HEK293T (cell line): ENCODE measurements at regions not wholly inside any gene's neighbourhood (a gene's known extent, or its start where the extent isn't known, plus 50 kb on each side); places are given as distances from the start of the nearest gene placed in this dataset.

Source experiments
- CTCF ChIA-PET: fragments of 350-600 bp; formaldehyde crosslinking; extraction: SDS; loops from one replicate; lab custom pipeline; 2021; ENCODE audit warnings: antibody characterized with exemption, inconsistent platforms; lab: Yijun Ruan, JAX
- POLR2A ChIA-PET: fragments of 350-600 bp; formaldehyde crosslinking; extraction: SDS; loops from one replicate; lab custom pipeline; 2020; ENCODE audit warnings: antibody characterized with exemption, inconsistent platforms; lab: Yijun Ruan, JAX
- DNase-seq: peaks from one replicate; pipeline ENCODE4 v3.0.0; 2012; ENCODE audit warnings: mixed read lengths; ENCODE audit errors: extremely low spot score
- ARNT ChIP-seq: fragments of 450-650 bp; IDR thresholded peaks from 2 replicates; pipeline ENCODE4 v1.6.1; 2017; ENCODE audit warnings: mild to moderate bottlenecking
- BHLHE40 ChIP-seq: fragments of 450-650 bp; IDR thresholded peaks from 2 replicates; pipeline ENCODE4 v1.6.1; 2016; ENCODE audit warnings: mild to moderate bottlenecking, moderate library complexity, borderline replicate concordance
- CTBP1 ChIP-seq: fragments of 450-650 bp; IDR thresholded peaks from 2 replicates; pipeline ENCODE4 v1.6.1; 2016; ENCODE audit warnings: borderline replicate concordance
- ELF4 ChIP-seq: fragments of 450-650 bp; IDR thresholded peaks from 2 replicates; pipeline ENCODE4 v1.6.1; 2017; ENCODE audit warnings: antibody characterized with exemption
- FOXA1 ChIP-seq: fragments of 450-650 bp; IDR thresholded peaks from 2 replicates; pipeline ENCODE4 v1.6.1; 2016; ENCODE audit warnings: mild to moderate bottlenecking
- FOXK2 ChIP-seq: fragments of 450-650 bp; IDR thresholded peaks from 2 replicates; pipeline ENCODE4 v1.6.1; 2016; ENCODE audit warnings: mild to moderate bottlenecking
- FOXM1 ChIP-seq: fragments of 450-650 bp; IDR thresholded peaks from 2 replicates; pipeline ENCODE4 v1.6.1; 2017; ENCODE audit warnings: mild to moderate bottlenecking, borderline replicate concordance
- HDGF ChIP-seq: fragments of 450-650 bp; IDR thresholded peaks from 2 replicates; pipeline ENCODE4 v1.6.1; 2017; ENCODE audit warnings: antibody characterized with exemption, borderline replicate concordance
- L3MBTL2 ChIP-seq: fragments of 450-650 bp; conservative IDR thresholded peaks from 2 replicates; pipeline ENCODE4 v1.6.1; 2016; ENCODE audit warnings: mild to moderate bottlenecking
- LEF1 ChIP-seq: fragments of 450-650 bp; IDR thresholded peaks from 2 replicates; pipeline ENCODE4 v1.6.1; 2017; ENCODE audit warnings: mild to moderate bottlenecking, borderline replicate concordance
- NFRKB ChIP-seq: fragments of 450-650 bp; IDR thresholded peaks from 2 replicates; pipeline ENCODE4 v1.6.1; 2016; ENCODE audit warnings: mild to moderate bottlenecking, moderate library complexity
- SP1 ChIP-seq: fragments of 450-650 bp; IDR thresholded peaks from 2 replicates; pipeline ENCODE4 v1.6.1; 2017
- SUZ12 ChIP-seq: fragments of 450-650 bp; IDR thresholded peaks from 2 replicates; pipeline ENCODE4 v1.6.1; 2016; ENCODE audit warnings: mild to moderate bottlenecking
- TARDBP ChIP-seq: fragments of 450-650 bp; IDR thresholded peaks from 2 replicates; pipeline ENCODE4 v1.6.1; 2016
- ZNF384 ChIP-seq: fragments of 450-650 bp; IDR thresholded peaks from 2 replicates; pipeline ENCODE4 v1.6.1; 2016
- TF ChIP-seq, protein P1 (sequence below): fragments of 450-650 bp; IDR thresholded peaks from 2 replicates; pipeline ENCODE4 v1.6.1; 2016

GRCh38 chr10:29746080-29746797, 111.5 kb upstream of the SVIL start:
- TF ChIP-seq ELF4 (no peak), SUZ12 (no peak), SP1 (no peak), L3MBTL2 (no peak), LEF1 (no peak), HDGF (no peak), ZNF384 (no peak), FOXA1 (no peak), TARDBP (no peak), FOXM1 (no peak), BHLHE40 (no peak), FOXK2 (no peak), NFRKB (no peak)
- TF ChIP-seq, protein P1, sequence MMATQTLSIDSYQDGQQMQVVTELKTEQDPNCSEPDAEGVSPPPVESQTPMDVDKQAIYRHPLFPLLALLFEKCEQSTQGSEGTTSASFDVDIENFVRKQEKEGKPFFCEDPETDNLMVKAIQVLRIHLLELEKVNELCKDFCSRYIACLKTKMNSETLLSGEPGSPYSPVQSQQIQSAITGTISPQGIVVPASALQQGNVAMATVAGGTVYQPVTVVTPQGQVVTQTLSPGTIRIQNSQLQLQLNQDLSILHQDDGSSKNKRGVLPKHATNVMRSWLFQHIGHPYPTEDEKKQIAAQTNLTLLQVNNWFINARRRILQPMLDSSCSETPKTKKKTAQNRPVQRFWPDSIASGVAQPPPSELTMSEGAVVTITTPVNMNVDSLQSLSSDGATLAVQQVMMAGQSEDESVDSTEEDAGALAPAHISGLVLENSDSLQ, result no peak

GRCh38 chr10:29740981-29741545, 106.3 kb upstream of the SVIL start:
- TF ChIP-seq ARNT (no peak), SP1 (no peak), TARDBP (no peak), CTBP1 (no peak), FOXK2 (no peak), SUZ12 (no peak), ZNF384 (no peak)

More at GRCh38 chr10:29746080-29746797, 111.5 kb upstream of the SVIL start:
- ChIA-PET CTCF (interaction anchor here (0.6 to 1.1 kb wide), 2 partner anchors 10 to 106 kb away, joined by 3 read pairs; no protein-coding TSS in a partner anchor), POLR2A (no interaction called here)
- no peak for DNase-seq

GRCh38 chr10:29738341-29738740, 103.6 kb upstream of the SVIL start:
- TF ChIP-seq, protein P1, result no peak
- no peak for TF ChIP-seq NFRKB
- TF ChIP-seq FOXM1, result no peak
- TF ChIP-seq SP1, result no peak
- TF ChIP-seq SUZ12, result no peak
- TF ChIP-seq LEF1, result no peak
- TF ChIP-seq ELF4, result no peak
- no peak for TF ChIP-seq ZNF384
- TF ChIP-seq L3MBTL2, result no peak
- no peak for TF ChIP-seq TARDBP
- no peak for TF ChIP-seq CTBP1
- no peak for TF ChIP-seq FOXK2
- no peak for TF ChIP-seq FOXA1
- TF ChIP-seq BHLHE40, result no peak
- no peak for TF ChIP-seq ARNT
- TF ChIP-seq HDGF, result no peak
- DNase-seq, result no peak
- ChIA-PET POLR2A (no interaction called here), CTCF (interaction anchor here (0.5 to 0.6 kb wide), 2 partner anchors 96 to 105 kb away, joined by 3 read pairs; no protein-coding TSS in a partner anchor)

More at GRCh38 chr10:29740981-29741545, 106.3 kb upstream of the SVIL start:
- POLR2A ChIA-PET, result interaction anchor here (0.7 kb wide), 1 partner anchor 11 kb away, joined by 3 read pairs; no protein-coding TSS in a partner anchor
- DNase-seq, result no peak
- CTCF ChIA-PET, result no interaction called here

- TF ChIP-seq HDGF (no peak), TARDBP (no peak), CTBP1 (no peak), L3MBTL2 (no peak), NFRKB (no peak), FOXM1 (no peak), LEF1 (no peak), BHLHE40 (no peak), ELF4 (no peak), SP1 (no peak), ZNF384 (no peak), FOXK2 (no peak), SUZ12 (no peak), ARNT (no peak), FOXA1 (no peak)
- TF ChIP-seq, protein P1, result no peak
- ChIA-PET CTCF (no interaction called here), POLR2A (no interaction called here)
- DNase-seq, result peak; percentile 59
These were observed 102.4 kb upstream of the SVIL start for GRCh38 chr10:29737074-29737593.

- peak; percentile 19 for DNase-seq
- TF ChIP-seq, protein P1, result no peak
- TF ChIP-seq L3MBTL2 (no peak), ARNT (no peak), SP1 (no peak), FOXM1 (no peak), BHLHE40 (no peak), NFRKB (no peak), LEF1 (no peak), ELF4 (no peak), FOXK2 (no peak), CTBP1 (no peak), SUZ12 (no peak), ZNF384 (no peak), FOXA1 (no peak), HDGF (no peak), TARDBP (no peak)
- CTCF ChIA-PET, result interaction anchor here (0.9 to 1.6 kb wide), 3 partner anchors 10 to 91 kb away, joined by 3 to 4 read pairs (median 3); no protein-coding TSS in a partner anchor
These were observed 101.7 kb upstream of the SVIL start for GRCh38 chr10:29736366-29737073.

More at GRCh38 chr10:29736366-29737073, 101.7 kb upstream of the SVIL start:
- POLR2A ChIA-PET, result interaction anchor here (0.6 to 1.1 kb wide), 3 partner anchors 88 to 201 kb away, joined by 3 read pairs; no protein-coding TSS in a partner anchor
